ENCODE measurements at regions not wholly inside any gene's neighbourhood (a gene's known extent, or its start where the extent isn't known, plus 50 kb on each side); places are given as distances from the start of the nearest gene placed in this dataset.

GRCh38 chr10:110410329-110411046 is 87.2 kb upstream of the DUSP5 start (continued):
- TF ChIP-seq PBX3 (IDR thresholded peaks at IDR 0.05) (peak; percentile 90), NFIC (IDR thresholded peaks at IDR 0.05; ENCODE audit: borderline replicate concordance) (peak; percentile 100), ELF1 (IDR thresholded peaks at IDR 0.05) (peak; percentile 63; the same call in 1 of the 2 replicates), FOXM1 (IDR thresholded peaks at IDR 0.05; ENCODE audit: low read depth) (no peak), TEAD4 (IDR thresholded peaks at IDR 0.05; ENCODE audit: borderline replicate concordance, insufficient read depth) (peak; percentile 82)

DNA sequence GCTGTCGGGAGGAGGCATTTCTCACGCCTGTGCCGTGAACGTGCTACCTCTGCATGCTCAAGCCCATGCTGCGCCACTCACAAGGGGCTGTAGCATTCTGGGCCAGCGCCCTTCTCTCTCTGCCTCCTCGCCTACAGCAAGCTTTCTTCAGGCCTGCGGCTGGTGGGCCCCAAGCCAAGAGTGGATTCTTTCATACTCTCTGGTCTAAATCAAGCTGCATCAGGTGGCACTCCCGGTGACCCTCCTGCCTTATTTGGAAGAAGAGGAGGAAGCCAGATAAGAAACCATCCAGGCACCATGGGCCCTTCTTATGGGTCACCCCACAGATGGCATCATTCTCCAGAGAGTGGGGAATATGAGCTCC is 86.7 kb upstream of the DUSP5 start:
- no peaks in the 10 kb centered on the region for H3K9me3 ChIP-seq
- H3K4me1 ChIP-seq (ENCODE audit: control insufficient read depth in 1 of 2, insufficient read depth in 2 of 2, low read depth in 1 of 2, low read length in 1 of 2), result peaks cover 27 to 45% of the 10 kb centered on the region in 2 experiments; a peak in 3 of 4 replicates
- H3K4me2 ChIP-seq, result peak overlapping the region; percentile 45; the same call in 1 of the 2 replicates
- peak overlapping the region; percentile 87 to 90; a peak in 3 of 4 replicates for H3K27ac ChIP-seq (ENCODE audit: low read depth in 2 of 2, low read length in 1 of 2)
- TF ChIP-seq TCF12 (IDR thresholded peaks at IDR 0.05), result peak; percentile 90
- 0 out of 2 replicates have a peak, but pooled peaks have one; percentile 48 for TF ChIP-seq FOXM1 (IDR thresholded peaks at IDR 0.05; ENCODE audit: low read depth)
- 0 out of 2 replicates have a peak, but pooled peaks have one; percentile 25 for TF ChIP-seq JUND (IDR thresholded peaks at IDR 0.05)
- TF ChIP-seq EP300 (IDR thresholded peaks at IDR 0.05; ENCODE audit: borderline replicate concordance in 1 of 2, low read depth in 1 of 2, low read length in 1 of 2), result peak in 1 of 2 experiments; percentile 26; a peak in 1 of 4 replicates
- TF ChIP-seq MEF2A (IDR thresholded peaks at IDR 0.05; ENCODE audit: borderline replicate concordance, low read depth), result no peak
- TF ChIP-seq NFIC (IDR thresholded peaks at IDR 0.05; ENCODE audit: borderline replicate concordance), result peak; percentile 93
- TF ChIP-seq REST (IDR thresholded peaks at IDR 0.05; ENCODE audit: low read depth, low read length), result 0 out of 2 replicates have a peak, but pooled peaks have one; percentile 9
- 0 out of 2 replicates have a peak, but pooled peaks have one; percentile 17 for TF ChIP-seq TEAD4 (IDR thresholded peaks at IDR 0.05; ENCODE audit: borderline replicate concordance, insufficient read depth)
- no peak for TF ChIP-seq RAD21 (IDR thresholded peaks at IDR 0.05; ENCODE audit: low read length)
- TF ChIP-seq SIN3A (IDR thresholded peaks at IDR 0.05; ENCODE audit: borderline replicate concordance, low read depth, low read length), result no peak
- TF ChIP-seq PBX3 (IDR thresholded peaks at IDR 0.05), result peak; percentile 66
- TF ChIP-seq, protein P1, sequence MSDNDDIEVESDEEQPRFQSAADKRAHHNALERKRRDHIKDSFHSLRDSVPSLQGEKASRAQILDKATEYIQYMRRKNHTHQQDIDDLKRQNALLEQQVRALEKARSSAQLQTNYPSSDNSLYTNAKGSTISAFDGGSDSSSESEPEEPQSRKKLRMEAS (IDR thresholded peaks at IDR 0.05; ENCODE audit: low read depth), result peak; percentile 48
- H4K20me1 ChIP-seq (ENCODE audit: insufficient read depth), result no peaks in the 10 kb centered on the region
- POLR2A ChIA-PET, result no interaction called here
- peak overlapping the region; percentile 47; the same call in 1 of the 2 replicates for H3K9ac ChIP-seq
- peaks cover 12% of the 10 kb centered on the region for H3F3A ChIP-seq (replicated peaks; ENCODE audit: insufficient read depth)
- H2AFZ ChIP-seq (ENCODE audit: low read depth), result no peak overlapping the region
- CTCF ChIA-PET, result no interaction called here
- no peaks in the 10 kb centered on the region for H3K27me3 ChIP-seq (ENCODE audit: insufficient read depth)
- no peaks in the 10 kb centered on the region for H3K79me2 ChIP-seq (ENCODE audit: insufficient read depth)
- H3K4me3 ChIP-seq (ENCODE audit: low read depth in 2 of 2, low read length in 1 of 2), result no peak overlapping the region
- DNase-seq, result no peak
- no peaks in the 10 kb centered on the region for H3K9me2 ChIP-seq
- no peaks in the 10 kb centered on the region for H3K36me3 ChIP-seq (replicated peaks in 1 of 2; ENCODE audit: control insufficient read depth in 1 of 2, insufficient read depth in 2 of 2, low read length in 1 of 2)
- 65% methylated on average over 9 of the region's 9 CpGs for WGBS (ENCODE audit: low lambda C conversion rate)
